HG03565 (cell line): ENCODE measurements at regions not wholly inside any gene's neighbourhood (a gene's known extent, or its start where the extent isn't known, plus 50 kb on each side); places are given as distances from the start of the nearest gene placed in this dataset.
"Not testable (repeated sequence)": the region's sequence is repeated elsewhere in the genome, so short reads cannot be mapped to it uniquely, and the experiment has no call there.

Source experiments
- ATAC-seq: cut with Tn5 transposase; IDR thresholded peaks from one replicate; pipeline ENCODE4 v1.9.1; 2021; ENCODE audit warnings: mild to moderate bottlenecking, moderate library complexity; ENCODE audit not compliant: unreplicated experiment

DNA sequence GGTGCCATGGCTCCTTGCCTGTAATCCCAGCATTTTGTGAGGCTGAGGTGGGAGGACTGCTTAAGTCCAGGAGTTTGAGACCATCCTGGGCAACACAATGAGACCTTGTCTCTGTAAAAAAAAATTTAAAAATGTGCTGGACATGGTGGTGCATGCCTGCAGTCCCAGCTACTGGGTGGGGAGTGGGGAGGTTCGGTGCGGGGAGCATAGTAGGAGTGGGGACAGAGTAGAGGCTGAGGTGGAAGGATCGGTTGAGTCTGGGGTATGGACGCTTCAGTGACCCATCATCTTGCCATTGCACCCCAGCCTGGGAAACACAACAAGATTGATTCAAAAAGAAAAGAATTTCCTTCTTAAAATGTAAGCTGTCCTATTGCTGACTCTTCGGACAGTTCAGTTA, 1490.0 kb upstream of the GBE1 start:
- no peak for ATAC-seq

- ATAC-seq = no peak
These were observed 1489.2 kb upstream of the GBE1 start for GRCh38 chr3:83250613-83251012.

DNA sequence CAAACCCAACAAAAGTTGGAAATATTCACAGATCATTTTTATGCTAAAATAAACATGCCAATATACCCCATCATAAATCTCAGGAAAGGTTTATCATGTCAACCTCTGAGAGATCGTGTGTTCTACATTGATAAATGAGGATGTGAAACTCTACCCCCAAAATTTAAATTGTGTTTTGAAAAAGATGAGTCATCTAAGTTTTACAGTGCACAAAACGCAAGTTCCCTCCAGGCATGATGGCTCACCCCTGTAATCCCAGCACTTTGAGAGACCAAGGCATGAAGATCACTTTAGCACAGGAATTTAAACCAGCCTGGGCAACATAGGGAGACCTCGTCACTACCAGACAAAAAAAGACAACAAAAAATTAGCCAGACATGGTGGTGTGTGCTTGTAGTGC, 1487.0 kb upstream of the GBE1 start:
- no peak for ATAC-seq

- ATAC-seq = no peak
These were observed 1473.9 kb upstream of the GBE1 start for GRCh38 chr3:83235180-83235814.

DNA sequence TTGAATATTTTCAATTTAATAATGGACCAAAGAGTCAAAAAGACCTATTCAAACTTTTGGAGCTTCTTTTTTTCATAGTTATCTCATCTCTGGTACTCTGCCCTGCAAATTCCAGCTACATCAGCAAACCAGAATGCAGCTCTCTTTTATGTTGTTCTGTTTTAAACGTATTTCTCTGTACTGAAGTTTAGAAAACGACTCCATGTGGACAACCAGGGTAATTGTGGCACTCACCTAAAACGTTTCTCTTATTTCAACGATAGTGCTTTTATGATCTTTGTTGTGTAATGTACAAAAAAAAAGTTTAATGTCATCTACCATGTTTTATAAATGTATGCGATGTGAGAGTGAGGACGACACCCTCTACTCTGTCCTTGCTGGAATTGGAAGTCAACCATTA, 1472.3 kb upstream of the GBE1 start:
- no peak for ATAC-seq

DNA sequence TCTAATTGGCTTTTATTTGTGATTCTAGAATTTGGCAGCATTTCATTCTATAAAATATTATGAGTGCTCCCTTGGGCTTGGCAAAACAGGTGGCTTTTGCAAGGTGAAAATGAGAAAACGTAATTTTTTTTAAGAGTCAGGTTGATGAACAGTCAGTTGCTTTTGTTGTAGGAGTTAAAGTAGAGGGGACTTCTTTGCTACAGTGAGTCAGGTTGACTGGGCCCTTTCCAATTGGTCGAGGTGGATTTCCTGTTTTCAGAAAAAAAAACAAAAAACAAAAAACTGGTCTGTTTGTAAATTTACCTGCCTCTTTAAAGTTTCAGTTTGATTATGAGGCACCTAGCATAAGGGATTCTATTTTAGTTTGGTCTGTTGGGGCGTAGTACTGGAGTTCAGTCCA, 1469.4 kb upstream of the GBE1 start:
- ATAC-seq = no peak

GRCh38 chr3:83230376-83230775, 1468.9 kb upstream of the GBE1 start:
- ATAC-seq = no peak

DNA sequence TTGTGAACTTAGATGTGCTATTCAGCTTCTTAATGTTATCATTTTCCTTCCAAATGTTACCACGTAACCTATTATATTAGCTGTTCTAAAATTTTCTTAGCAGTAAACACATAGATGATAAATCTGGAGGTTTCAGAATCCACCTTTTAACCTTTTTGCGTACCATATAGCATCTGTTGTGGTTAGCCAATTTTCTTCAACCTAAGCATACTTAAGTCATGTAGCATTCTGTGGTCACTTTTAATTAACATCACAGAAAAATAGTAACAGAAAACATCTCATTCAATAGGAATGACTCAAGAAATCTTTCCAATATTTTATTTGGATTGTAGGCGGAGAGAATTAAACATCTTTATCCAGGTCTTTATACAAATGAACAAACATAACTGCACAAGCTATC, 1465.3 kb upstream of the GBE1 start:
- ATAC-seq = no peak

DNA sequence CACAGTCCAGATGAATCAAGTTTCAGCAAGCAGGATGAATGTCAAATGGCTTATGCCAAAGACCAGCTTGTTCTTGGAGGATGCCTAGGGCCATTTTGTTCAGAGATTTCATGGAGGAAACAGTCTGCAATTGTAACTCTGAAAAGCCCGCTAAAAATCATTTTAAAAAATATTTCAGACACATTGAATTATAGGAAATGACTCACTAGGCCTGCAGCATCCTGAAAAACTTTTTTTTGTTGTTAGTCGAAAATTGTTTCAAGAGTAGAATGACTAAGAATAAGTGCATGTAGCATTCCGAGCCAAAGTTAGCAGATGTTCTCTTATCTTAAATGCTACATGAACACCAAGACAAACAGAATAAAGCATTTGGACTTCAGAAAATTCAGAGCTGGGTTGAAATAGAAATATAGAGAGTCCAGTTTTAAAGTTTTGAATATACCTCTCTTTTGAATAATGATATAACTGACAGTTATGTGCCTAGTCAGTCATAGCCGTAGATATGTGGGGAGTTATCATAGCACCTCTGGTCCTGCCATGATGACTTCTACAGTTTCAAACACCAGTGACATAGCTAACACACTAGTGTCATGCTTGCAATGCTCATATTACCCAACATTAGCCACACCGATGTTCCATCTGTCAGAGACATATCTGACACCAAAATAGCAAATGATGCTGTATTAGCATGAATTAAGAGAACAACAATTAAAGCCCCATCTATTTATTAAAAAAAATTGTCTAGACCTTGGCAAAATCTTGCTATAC, 1462.8 kb upstream of the GBE1 start:
- no peak for ATAC-seq

DNA sequence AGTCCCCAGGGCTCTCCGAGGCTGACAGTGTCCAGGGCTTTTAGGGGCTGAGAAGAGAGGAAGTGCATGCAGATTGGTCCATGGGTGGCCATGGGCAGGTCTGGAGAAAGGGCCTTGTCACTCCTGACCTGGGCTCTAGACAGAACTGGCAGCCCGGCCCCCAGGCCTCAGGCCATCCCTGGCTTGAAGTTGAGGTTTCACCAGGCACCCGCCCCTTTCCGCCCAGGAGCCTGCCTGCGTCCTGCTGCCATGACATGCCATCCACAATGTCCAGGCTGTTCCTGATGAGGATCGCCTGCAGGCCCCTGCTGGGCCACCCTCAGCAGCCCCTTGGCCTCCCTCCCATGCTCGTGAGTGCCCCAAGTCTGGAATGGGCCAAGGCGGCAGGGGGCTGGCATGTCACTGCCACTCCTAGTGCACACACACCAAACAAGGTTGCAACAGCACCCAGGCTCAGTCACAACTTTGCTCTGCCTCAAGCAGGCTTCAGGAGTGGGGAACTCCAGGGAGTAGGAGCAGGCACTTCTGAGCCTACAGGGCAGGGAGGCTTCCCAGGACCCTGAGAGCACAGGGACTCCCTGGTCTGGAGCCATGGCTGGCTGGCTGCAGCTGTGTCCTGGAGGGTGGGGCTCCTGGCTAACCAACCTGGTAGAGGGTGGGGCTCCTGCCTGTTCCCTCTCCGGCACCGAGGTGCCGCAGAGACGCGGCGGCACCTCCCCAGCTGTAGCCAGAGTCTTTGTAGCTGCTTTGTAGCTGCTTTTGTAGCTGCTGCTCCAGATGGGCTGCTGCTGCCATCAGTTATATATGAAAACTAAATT, 1457.1 kb upstream of the GBE1 start:
- no peak for ATAC-seq

- not testable (repeated sequence) for ATAC-seq
These were observed 1456.2 kb upstream of the GBE1 start for GRCh38 chr3:83217595-83218118.

GRCh38 chr3:83216919-83217594, 1455.6 kb upstream of the GBE1 start:
- ATAC-seq = no peak

DNA sequence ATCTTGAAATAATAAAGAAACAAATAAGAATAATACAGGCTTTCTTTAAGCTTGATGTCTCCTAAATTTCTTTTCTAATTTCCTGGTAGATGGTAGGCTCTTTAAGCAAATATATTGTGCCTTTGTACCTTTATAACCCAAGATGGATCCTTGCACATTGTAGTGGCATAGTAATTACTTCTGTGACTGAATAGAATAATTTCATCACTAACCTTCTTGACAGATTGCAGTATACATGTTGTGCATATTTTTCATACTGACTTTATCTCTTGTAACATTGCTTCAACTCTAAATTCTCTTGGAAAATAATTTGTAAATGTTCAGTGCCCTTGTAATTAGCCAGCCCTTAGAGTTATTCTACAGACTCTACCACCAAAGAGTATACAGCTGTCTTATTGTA, 1433.8 kb upstream of the GBE1 start:
- no peak for ATAC-seq

DNA sequence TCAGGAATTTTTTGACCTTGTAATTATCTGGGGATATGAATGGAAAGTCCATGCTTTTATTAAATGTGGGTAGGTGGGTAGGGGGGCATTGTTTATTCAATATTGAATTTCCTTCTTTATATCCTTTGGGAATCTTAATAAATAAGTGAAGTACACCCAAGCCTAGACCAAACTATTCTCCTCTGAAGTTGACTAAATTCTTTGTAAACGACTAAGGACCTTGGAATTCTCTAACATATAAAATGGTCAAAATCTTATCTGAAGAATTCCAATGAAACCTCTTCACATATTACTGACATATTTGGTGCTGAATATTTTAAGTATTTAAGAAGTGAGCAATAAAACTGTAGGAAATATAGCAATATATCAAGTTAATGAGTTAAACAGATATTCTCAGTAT, 1432.1 kb upstream of the GBE1 start:
- no peak for ATAC-seq

DNA sequence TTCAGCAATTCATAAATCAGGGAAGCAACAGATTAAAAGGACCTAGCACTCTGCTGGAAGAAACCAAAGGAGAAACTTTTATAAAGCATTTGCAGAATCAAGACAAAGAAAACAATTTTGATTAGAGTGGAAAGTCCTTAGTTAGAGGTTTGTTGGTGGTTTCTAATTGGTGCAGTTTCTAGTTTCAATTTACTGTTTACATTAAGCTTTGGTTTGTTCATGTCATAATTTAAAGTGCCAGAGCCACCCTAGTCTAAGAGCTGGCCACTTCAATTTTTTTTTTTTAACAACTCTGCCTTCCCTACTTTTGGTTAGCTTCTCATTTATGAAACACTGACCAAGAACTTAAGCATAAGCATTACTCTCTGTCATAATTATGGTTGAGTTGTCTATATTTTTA, 1428.2 kb upstream of the GBE1 start:
- ATAC-seq = no peak

DNA sequence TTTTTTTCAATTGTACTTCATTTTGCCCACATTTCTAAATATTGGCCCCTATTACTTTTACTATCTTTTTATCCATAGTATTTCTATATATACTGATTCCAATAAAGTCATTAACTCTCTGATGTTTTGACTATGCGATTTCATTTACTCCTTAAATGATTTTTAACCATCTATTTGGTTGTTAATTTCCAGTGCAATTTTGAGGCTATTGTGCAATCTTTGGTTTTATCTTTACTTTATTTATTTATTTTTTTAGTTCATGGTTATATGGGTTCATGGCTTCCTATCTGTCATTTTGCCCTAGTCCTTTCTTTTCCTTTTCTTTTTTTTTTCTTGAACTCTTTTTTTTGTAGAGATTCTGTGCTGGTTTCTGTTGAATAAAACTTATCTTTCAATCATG, 1408.0 kb upstream of the GBE1 start:
- ATAC-seq = no peak

- no peak for ATAC-seq
These were observed 1389.5 kb upstream of the GBE1 start for GRCh38 chr3:83150896-83151295.

DNA sequence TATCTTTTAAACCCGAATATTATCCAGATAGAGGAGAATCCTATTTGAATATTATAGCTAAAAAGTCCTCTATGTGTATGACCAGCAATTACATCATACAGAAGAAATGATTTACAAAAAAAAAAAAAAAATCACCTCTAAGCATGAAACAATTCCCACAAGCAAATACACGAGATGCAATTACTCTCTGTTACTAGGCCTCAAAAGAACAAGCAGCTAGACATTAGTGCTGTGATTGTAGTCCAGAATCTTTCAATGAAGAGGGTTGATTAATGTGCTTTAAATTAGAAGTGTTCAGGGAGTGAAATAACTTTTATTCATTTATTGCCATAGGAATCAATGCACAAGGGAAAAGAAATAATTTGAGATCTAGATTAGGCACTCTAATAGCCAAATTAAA, 1379.5 kb upstream of the GBE1 start:
- no peak for ATAC-seq

GRCh38 chr3:83131236-83131635, 1369.8 kb upstream of the GBE1 start:
- no peak for ATAC-seq

GRCh38 chr3:83122774-83123350, 1361.4 kb upstream of the GBE1 start:
- no peak for ATAC-seq

- no peak for ATAC-seq
These were observed 1331.8 kb upstream of the GBE1 start for GRCh38 chr3:83093222-83093572.
